AG04449 (cell line): ENCODE measurements at regions not wholly inside any gene's neighbourhood (a gene's known extent, or its start where the extent isn't known, plus 50 kb on each side); places are given as distances from the start of the nearest gene placed in this dataset.

Experiments
- CTCF ChIA-PET: fragments of 350-600 bp; formaldehyde crosslinking; extraction: SDS; loops from one replicate; lab custom pipeline; 2021; ENCODE audit warnings: antibody characterized with exemption; lab: Yijun Ruan, JAX
- POLR2A ChIA-PET: fragments of 400-600, 350-600 bp; formaldehyde crosslinking; extraction: SDS; loops from one replicate; lab custom pipeline; 2020; ENCODE audit warnings: antibody characterized with exemption, inconsistent platforms; lab: Yijun Ruan, JAX
- DNase-seq: peaks from one replicate; pipeline ENCODE4 v3.0.0-alpha.2; 2010; ENCODE audit warnings: low read depth, low spot score
- H3K4me3 ChIP-seq: 2 replicates; pipeline ENCODE4 v1.5.1; 2011; ENCODE audit warnings: low read depth, mild to moderate bottlenecking, control low read depth, low read length
- CTCF ChIP-seq: IDR thresholded peaks from one replicate; pipeline ENCODE4 v1.5.1; 2011; ENCODE audit warnings: mild to moderate bottlenecking, moderate library complexity, low read length, control low read depth, inconsistent platforms; ENCODE audit not compliant: insufficient read depth; ENCODE audit errors: missing control alignments

GRCh38 chr12:19030603-19031002 lies 98.9 kb upstream of the PLEKHA5 start:
- ChIA-PET CTCF (interaction anchor here (0.7 kb wide), 1 partner anchor 8 kb away, joined by 3 read pairs; no protein-coding TSS in a partner anchor), POLR2A (no interaction called here)
- no peak overlapping the region for H3K4me3 ChIP-seq
- no peak for TF ChIP-seq CTCF
- no peak for DNase-seq

- POLR2A ChIA-PET = no interaction called here
- peak; percentile 34 for DNase-seq
- no peak overlapping the region for H3K4me3 ChIP-seq
- CTCF ChIA-PET = no interaction called here
- TF ChIP-seq CTCF = no peak
Observed at GRCh38 chr12:19031032-19031431, 98.5 kb upstream of the PLEKHA5 start.

GRCh38 chr12:19032826-19033225 lies 96.7 kb upstream of the PLEKHA5 start:
- ChIA-PET CTCF (no interaction called here), POLR2A (no interaction called here)
- TF ChIP-seq CTCF = no peak
- no peak overlapping the region for H3K4me3 ChIP-seq
- DNase-seq = no peak

- TF ChIP-seq CTCF = no peak
- POLR2A ChIA-PET = no interaction called here
- CTCF ChIA-PET = no interaction called here
- DNase-seq = no peak
- H3K4me3 ChIP-seq = no peak overlapping the region
Observed at GRCh38 chr12:19033244-19033643, 96.3 kb upstream of the PLEKHA5 start.

- no peak for DNase-seq
- no peak for TF ChIP-seq CTCF
- CTCF ChIA-PET = no interaction called here
- POLR2A ChIA-PET = no interaction called here
- H3K4me3 ChIP-seq = no peak overlapping the region
Observed at GRCh38 chr12:19034937-19035336, 94.6 kb upstream of the PLEKHA5 start.

- POLR2A ChIA-PET = no interaction called here
- CTCF ChIA-PET = interaction anchor here (0.9 kb wide), 1 partner anchor 605 kb away, joined by 3 read pairs; no protein-coding TSS in a partner anchor
Observed at GRCh38 chr12:19035536-19035935, 94.0 kb upstream of the PLEKHA5 start.

More at GRCh38 chr12:19035536-19035935, 94.0 kb upstream of the PLEKHA5 start:
- no peak for DNase-seq
- H3K4me3 ChIP-seq = no peak overlapping the region
- TF ChIP-seq CTCF = no peak
